ENCODE measurements at regions not wholly inside any gene's neighbourhood (a gene's known extent, or its start where the extent isn't known, plus 50 kb on each side); places are given as distances from the start of the nearest gene placed in this dataset.
"Not testable (repeated sequence)": the region's sequence is repeated elsewhere in the genome, so short reads cannot be mapped to it uniquely, and the experiment has no call there.

- no peak for FAIRE-seq
- no peak for DNase-seq (ENCODE audit: extremely low spot score, insufficient read length, low read depth)
Observed at GRCh38 chr5:104372376-104372775, 809.8 kb upstream of the NUDT12 start.

GRCh38 chr5:104370523-104370922 is 807.9 kb upstream of the NUDT12 start:
- DNase-seq (ENCODE audit: extremely low spot score, insufficient read length, low read depth) (no peak), FAIRE-seq (no peak)

GRCh38 chr5:104367978-104368377 is 805.4 kb upstream of the NUDT12 start:
- no peak for DNase-seq (ENCODE audit: extremely low spot score, insufficient read length, low read depth)
- FAIRE-seq, result no peak

GRCh38 chr5:104363567-104363966 is 801.0 kb upstream of the NUDT12 start:
- no peak for DNase-seq (ENCODE audit: extremely low spot score, insufficient read length, low read depth)
- FAIRE-seq, result no peak

- DNase-seq (ENCODE audit: extremely low spot score, insufficient read length, low read depth), result no peak
Observed at GRCh38 chr5:104361932-104362331, 799.3 kb upstream of the NUDT12 start.

GRCh38 chr5:104355350-104355749 is 792.8 kb upstream of the NUDT12 start:
- DNase-seq (ENCODE audit: extremely low spot score, insufficient read length, low read depth) (no peak), FAIRE-seq (no peak)

More at GRCh38 chr5:104361932-104362331, 799.3 kb upstream of the NUDT12 start:
- no peak for FAIRE-seq

- no peak for DNase-seq (ENCODE audit: extremely low spot score, insufficient read length, low read depth)
- FAIRE-seq, result no peak
Observed at GRCh38 chr5:104353371-104353770, 790.8 kb upstream of the NUDT12 start.

- DNase-seq (ENCODE audit: extremely low spot score, insufficient read length, low read depth) (no peak), FAIRE-seq (no peak)
Observed at GRCh38 chr5:104352954-104353353, 790.4 kb upstream of the NUDT12 start.

- DNase-seq (ENCODE audit: extremely low spot score, insufficient read length, low read depth) (no peak), FAIRE-seq (no peak)
Observed at GRCh38 chr5:104347119-104347708, 784.6 kb upstream of the NUDT12 start.

- FAIRE-seq, result no peak
Observed at GRCh38 chr5:104345222-104346016, 782.8 kb upstream of the NUDT12 start.

GRCh38 chr5:104344809-104345208 is 782.2 kb upstream of the NUDT12 start:
- FAIRE-seq, result no peak

More at GRCh38 chr5:104345222-104346016, 782.8 kb upstream of the NUDT12 start:
- no peak for DNase-seq (ENCODE audit: extremely low spot score, insufficient read length, low read depth)

GRCh38 chr5:104327801-104328200 is 765.2 kb upstream of the NUDT12 start:
- FAIRE-seq, result no peak

More at GRCh38 chr5:104344809-104345208, 782.2 kb upstream of the NUDT12 start:
- no peak for DNase-seq (ENCODE audit: extremely low spot score, insufficient read length, low read depth)

GRCh38 chr5:104326966-104327365 is 764.4 kb upstream of the NUDT12 start:
- FAIRE-seq (no peak), DNase-seq (ENCODE audit: extremely low spot score, insufficient read length, low read depth) (no peak)

More at GRCh38 chr5:104327801-104328200, 765.2 kb upstream of the NUDT12 start:
- no peak for DNase-seq (ENCODE audit: extremely low spot score, insufficient read length, low read depth)

- FAIRE-seq, result no peak
- no peak for DNase-seq (ENCODE audit: extremely low spot score, insufficient read length, low read depth)
Observed at GRCh38 chr5:104325356-104325755, 762.8 kb upstream of the NUDT12 start.

- not testable (repeated sequence) for DNase-seq (ENCODE audit: extremely low spot score, insufficient read length, low read depth); FAIRE-seq
Observed at GRCh38 chr5:104316676-104317075, 754.1 kb upstream of the NUDT12 start.

GRCh38 chr5:104312481-104312880 is 749.9 kb upstream of the NUDT12 start:
- DNase-seq (ENCODE audit: extremely low spot score, insufficient read length, low read depth) (no peak), FAIRE-seq (no peak)

- FAIRE-seq (no peak), DNase-seq (ENCODE audit: extremely low spot score, insufficient read length, low read depth) (no peak)
Observed at GRCh38 chr5:104305602-104306001, 743.0 kb upstream of the NUDT12 start.

- DNase-seq (ENCODE audit: extremely low spot score, insufficient read length, low read depth) (no peak), FAIRE-seq (no peak)
Observed at GRCh38 chr5:104299998-104300706, 737.6 kb upstream of the NUDT12 start.

- DNase-seq (ENCODE audit: extremely low spot score, insufficient read length, low read depth) (no peak), FAIRE-seq (no peak)
Observed at GRCh38 chr5:104298518-104298917, 735.9 kb upstream of the NUDT12 start.

GRCh38 chr5:104297076-104297475 is 734.5 kb upstream of the NUDT12 start:
- DNase-seq (ENCODE audit: extremely low spot score, insufficient read length, low read depth) (no peak), FAIRE-seq (no peak)

- no peak for FAIRE-seq
- DNase-seq (ENCODE audit: extremely low spot score, insufficient read length, low read depth), result no peak
Observed at GRCh38 chr5:104295991-104296390, 733.4 kb upstream of the NUDT12 start.
